WI38 (cell line): ENCODE measurements at regions not wholly inside any gene's neighbourhood (a gene's known extent, or its start where the extent isn't known, plus 50 kb on each side); places are given as distances from the start of the nearest gene placed in this dataset.

ENCODE experiments used
- H3K4me3 ChIP-seq: 2 replicates; pipeline ENCODE4 v1.5.1; 2011; ENCODE audit warnings: low read depth, mild to moderate bottlenecking, control low read depth, low read length
- TF ChIP-seq, protein P1 (sequence below): IDR thresholded peaks from 2 replicates; pipeline ENCODE4 v1.5.1; 2012; ENCODE audit warnings: low read depth, mild to moderate bottlenecking, control low read depth, low read length

DNA sequence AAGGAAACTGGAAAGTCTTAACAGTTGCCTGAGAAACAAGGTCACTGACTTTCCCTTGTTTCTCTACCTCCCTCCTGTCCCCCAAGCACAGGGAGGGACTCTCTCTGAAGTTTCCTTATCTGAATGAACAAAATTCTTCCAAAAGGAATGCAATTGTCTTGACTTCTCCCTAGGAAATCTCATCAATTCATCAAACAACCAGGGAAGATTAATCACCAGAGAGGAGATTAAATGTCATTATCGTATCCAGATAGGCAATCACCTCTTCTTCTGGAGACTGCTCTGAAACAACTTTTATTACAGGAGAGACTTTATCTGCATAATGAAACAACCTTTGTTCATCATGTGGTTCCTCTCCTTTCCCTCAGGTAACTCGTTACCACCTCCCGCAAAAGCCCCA is 431.4 kb downstream of the SLC16A7 start:
- no peak overlapping the region for H3K4me3 ChIP-seq
- TF ChIP-seq, protein P1, sequence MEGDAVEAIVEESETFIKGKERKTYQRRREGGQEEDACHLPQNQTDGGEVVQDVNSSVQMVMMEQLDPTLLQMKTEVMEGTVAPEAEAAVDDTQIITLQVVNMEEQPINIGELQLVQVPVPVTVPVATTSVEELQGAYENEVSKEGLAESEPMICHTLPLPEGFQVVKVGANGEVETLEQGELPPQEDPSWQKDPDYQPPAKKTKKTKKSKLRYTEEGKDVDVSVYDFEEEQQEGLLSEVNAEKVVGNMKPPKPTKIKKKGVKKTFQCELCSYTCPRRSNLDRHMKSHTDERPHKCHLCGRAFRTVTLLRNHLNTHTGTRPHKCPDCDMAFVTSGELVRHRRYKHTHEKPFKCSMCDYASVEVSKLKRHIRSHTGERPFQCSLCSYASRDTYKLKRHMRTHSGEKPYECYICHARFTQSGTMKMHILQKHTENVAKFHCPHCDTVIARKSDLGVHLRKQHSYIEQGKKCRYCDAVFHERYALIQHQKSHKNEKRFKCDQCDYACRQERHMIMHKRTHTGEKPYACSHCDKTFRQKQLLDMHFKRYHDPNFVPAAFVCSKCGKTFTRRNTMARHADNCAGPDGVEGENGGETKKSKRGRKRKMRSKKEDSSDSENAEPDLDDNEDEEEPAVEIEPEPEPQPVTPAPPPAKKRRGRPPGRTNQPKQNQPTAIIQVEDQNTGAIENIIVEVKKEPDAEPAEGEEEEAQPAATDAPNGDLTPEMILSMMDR: no peak

DNA sequence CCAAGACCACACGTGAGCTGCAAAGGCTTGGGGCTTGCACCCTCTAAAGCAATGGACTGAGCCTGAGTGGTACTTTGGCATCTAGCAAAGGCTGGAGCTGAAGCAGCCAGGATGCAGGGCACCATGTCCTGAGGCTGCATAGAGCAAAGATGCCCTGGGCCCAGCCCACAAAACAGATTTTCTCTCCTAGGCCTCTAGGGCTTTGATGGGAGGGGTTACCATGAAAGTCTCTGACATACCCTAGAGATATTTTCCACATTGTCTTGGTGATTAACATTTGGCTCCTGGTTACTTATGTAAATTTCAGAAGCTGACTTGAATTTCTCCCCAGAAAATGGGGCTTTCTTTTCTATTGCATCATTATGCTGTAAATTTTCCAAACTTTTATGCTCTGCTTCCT is 438.3 kb downstream of the SLC16A7 start:
- TF ChIP-seq, protein P1: no peak
- no peak overlapping the region for H3K4me3 ChIP-seq

DNA sequence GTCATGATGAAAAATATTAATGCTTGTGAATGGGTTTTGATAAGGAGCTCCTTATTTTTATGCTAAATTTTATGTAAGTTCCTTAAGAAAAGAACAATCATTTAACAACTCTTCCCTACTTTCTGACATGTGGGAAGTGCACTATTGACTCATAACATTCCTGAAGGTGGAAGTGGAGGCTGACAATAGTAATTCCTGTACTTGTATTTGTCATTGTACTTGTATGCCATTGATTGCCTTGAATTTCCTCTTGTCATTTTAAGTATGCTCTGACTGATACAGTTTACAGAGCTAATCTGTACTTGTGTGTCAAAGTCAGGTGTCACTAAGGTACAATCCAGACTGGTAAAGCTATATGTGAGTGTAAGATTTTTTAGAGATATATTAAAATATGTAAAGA is 440.0 kb downstream of the SLC16A7 start:
- no peak overlapping the region for H3K4me3 ChIP-seq
- TF ChIP-seq, protein P1: no peak

DNA sequence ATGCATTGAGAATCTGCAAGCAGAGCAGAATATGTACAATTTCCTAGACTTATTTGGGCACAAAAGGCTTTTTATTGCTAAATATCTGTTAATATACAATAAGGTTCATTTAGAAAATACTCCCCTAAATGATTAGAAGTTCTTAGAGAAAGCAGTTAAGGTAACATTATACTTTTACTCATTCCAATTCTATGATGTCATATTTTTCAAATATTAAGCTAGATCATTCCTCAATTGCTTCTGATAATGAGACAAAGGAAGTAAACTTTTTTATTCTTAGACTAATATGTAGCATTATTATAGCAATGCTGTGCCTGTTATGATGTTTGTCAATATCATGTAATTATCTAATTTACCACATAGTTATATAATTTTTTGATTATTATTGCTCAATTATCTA is 447.0 kb downstream of the SLC16A7 start:
- TF ChIP-seq, protein P1: no peak
- no peak overlapping the region for H3K4me3 ChIP-seq

DNA sequence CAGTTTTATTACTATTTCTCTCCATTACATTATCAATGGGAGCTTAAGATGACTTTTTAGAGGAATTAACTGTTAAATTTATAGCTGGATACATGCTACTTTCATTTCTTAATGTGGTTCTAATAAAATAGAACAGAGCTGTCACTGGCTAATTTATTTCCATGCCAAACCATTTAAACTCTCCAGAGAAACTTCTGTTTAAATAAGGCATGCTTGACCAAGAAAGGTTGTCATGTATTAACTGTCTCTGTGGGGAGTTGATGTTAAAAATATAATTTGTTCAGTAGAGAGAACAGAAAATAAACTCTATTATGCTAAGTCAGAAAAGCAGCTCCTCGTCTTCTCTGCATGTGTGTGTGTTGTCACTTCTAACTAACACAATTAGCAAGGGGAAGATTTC is 447.4 kb downstream of the SLC16A7 start:
- TF ChIP-seq, protein P1: no peak
- no peak overlapping the region for H3K4me3 ChIP-seq

DNA sequence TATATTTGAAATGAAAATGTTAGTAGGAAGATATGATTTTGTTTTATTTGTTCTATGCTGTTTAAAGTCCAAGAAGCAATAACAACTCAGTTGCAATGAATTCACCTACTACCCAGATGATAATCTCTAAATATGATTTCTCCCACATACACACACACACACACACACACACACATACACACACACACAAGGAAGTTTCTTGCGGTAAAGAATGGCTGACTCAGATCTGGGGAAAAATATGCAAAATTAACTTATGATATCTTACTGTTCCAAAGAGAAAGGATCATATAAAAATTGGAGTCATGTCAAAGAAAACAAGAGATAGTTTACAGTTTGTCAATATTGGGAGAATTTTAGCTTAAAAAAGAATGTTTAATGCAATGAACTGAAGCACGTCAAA is 456.7 kb downstream of the SLC16A7 start:
- TF ChIP-seq, protein P1: no peak
- no peak overlapping the region for H3K4me3 ChIP-seq

DNA sequence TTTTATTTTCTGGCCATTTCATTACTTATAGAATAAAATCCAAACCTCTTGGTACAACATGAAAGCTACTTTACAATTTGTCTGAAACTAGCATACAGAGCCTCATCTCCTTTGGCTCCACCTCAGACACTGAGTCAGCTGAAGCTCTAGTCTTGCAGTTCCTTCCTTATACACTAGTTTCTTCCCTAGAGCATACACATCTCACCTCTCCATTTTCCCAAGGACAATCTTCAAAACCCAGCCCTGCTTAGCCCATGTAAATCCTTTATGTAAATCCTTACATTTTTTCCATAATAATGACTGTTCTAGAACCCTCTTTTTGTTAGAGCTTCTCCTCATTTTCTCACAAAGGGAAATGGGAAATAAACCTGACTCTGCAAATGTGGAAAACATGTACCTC is 463.4 kb downstream of the SLC16A7 start:
- H3K4me3 ChIP-seq: no peak overlapping the region
- TF ChIP-seq, protein P1: no peak

DNA sequence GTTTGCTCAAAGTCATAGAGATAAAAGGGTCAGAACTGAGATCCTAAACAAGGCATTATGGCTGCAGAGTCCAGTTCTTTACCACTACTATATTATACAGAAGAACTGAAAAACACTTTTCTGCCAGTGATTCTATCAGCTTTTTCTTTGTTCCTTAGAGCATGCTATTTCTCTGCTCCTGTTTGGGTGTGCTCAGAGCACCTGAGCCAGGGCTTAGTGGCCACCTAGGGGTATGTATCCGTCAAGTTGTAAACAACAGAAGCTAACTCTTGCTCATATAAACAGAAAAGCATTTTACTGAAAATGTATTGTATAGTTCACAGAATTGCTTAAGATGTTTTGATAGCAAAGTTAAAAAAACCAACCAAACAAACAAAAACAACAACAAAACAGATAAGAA is 470.8 kb downstream of the SLC16A7 start:
- no peak overlapping the region for H3K4me3 ChIP-seq
- TF ChIP-seq, protein P1: no peak
